IMR-90 (cell line): ENCODE measurements at regions not wholly inside any gene's neighbourhood (a gene's known extent, or its start where the extent isn't known, plus 50 kb on each side); places are given as distances from the start of the nearest gene placed in this dataset.

Source experiments
- ATAC-seq: fragments of 200-7000 bp; cut with Tn5 transposase; 2 replicates; pipeline ENCODE4 v1.9.1; 2020; ENCODE audit warnings: low read depth, mild to moderate bottlenecking, moderate library complexity
- BruUV-seq: library from RNA; stranded (reverse); fragments of 400-500 nt; replicated peaks from 2 replicates; lab custom pipeline; 2021; lab: Mats Ljungman, UMichigan
- CTCF ChIA-PET: fragments of 300-600 bp; formaldehyde crosslinking; extraction: SDS; loops from one replicate; lab custom pipeline; 2021; ENCODE audit warnings: antibody characterized with exemption; lab: Yijun Ruan, JAX
- POLR2A ChIA-PET: fragments of 300-600 bp; sonication (Branson Sonifier 250); formaldehyde crosslinking; loops from one replicate; lab custom pipeline; 2022; ENCODE audit warnings: antibody characterized with exemption; ENCODE audit not compliant: unreplicated experiment; lab: Charles Lee
- DNase-seq: peaks from one replicate; pipeline ENCODE4 v3.0.0; 2013
- H2AFZ ChIP-seq: replicated peaks from 2 replicates; pipeline ENCODE3; 2013; ENCODE audit warnings: low read length, mild to moderate bottlenecking; ENCODE audit not compliant: poor library complexity
- H2AK5ac ChIP-seq: 2 replicates; pipeline ENCODE4 v1.6.1; 2013; ENCODE audit warnings: low read depth, low read length, inconsistent platforms
- H2AK9ac ChIP-seq: replicated peaks from 2 replicates; pipeline ENCODE3; 2013; ENCODE audit warnings: mild to moderate bottlenecking, low read depth, low read length, moderate library complexity; ENCODE audit not compliant: poor library complexity
- H2BK120ac ChIP-seq: 2 replicates; pipeline ENCODE4 v1.6.1; 2013; ENCODE audit warnings: low read depth, low read length, inconsistent platforms
- H2BK15ac ChIP-seq: 3 replicates; pipeline ENCODE4 v1.6.1; 2013; ENCODE audit warnings: low read depth, low read length, inconsistent platforms
- H2BK20ac ChIP-seq: 2 replicates; pipeline ENCODE4 v1.6.1; 2013; ENCODE audit warnings: low read depth, mild to moderate bottlenecking, inconsistent platforms, low read length, moderate library complexity
- H2BK5ac ChIP-seq: 2 replicates; pipeline ENCODE4 v1.6.1; 2013; ENCODE audit warnings: mild to moderate bottlenecking, low read depth, low read length, inconsistent platforms; ENCODE audit not compliant: poor library complexity, severe bottlenecking
- H3K14ac ChIP-seq: replicated peaks from 2 replicates; pipeline ENCODE4 v1.6.1; 2013; ENCODE audit warnings: low read depth, low read length, inconsistent platforms
- H3K18ac ChIP-seq: 2 replicates; pipeline ENCODE4 v1.6.1; 2013; ENCODE audit warnings: low read depth, low read length, control low read depth
- H3K23ac ChIP-seq: 2 replicates; pipeline ENCODE4 v1.6.1; 2013; ENCODE audit warnings: low read depth, low read length, inconsistent platforms
- H3K27ac ChIP-seq: 2 replicates; pipeline ENCODE4 v1.5.1; 2013; ENCODE audit warnings: mild to moderate bottlenecking, control low read depth, low read length; ENCODE audit not compliant: insufficient read depth
- H3K27me3 ChIP-seq: 2 replicates; pipeline ENCODE4 v1.6.1; 2013; ENCODE audit warnings: low read length; ENCODE audit not compliant: control insufficient read depth, insufficient read depth
- H3K36me3 ChIP-seq: 2 replicates; pipeline ENCODE4 v1.6.1; 2013; ENCODE audit warnings: low read length, mixed read lengths; ENCODE audit not compliant: control insufficient read depth, insufficient read depth
- H3K4ac ChIP-seq: 2 replicates; pipeline ENCODE4 v1.6.1; 2013; ENCODE audit warnings: low read depth, low read length, inconsistent platforms
- H3K4me1 ChIP-seq: 2 replicates; pipeline ENCODE4 v1.6.1; 2013; ENCODE audit warnings: low read length, mixed read lengths; ENCODE audit not compliant: control insufficient read depth, insufficient read depth
- H3K4me2 ChIP-seq: 2 replicates; pipeline ENCODE4 v1.6.1; 2013; ENCODE audit warnings: low read depth, mild to moderate bottlenecking, control low read depth, low read length, moderate library complexity
- H3K4me3 ChIP-seq: 2 replicates; pipeline ENCODE4 v1.5.1; 2013; ENCODE audit warnings: low read depth, mild to moderate bottlenecking, control low read depth, low read length, moderate library complexity; ENCODE audit not compliant: insufficient read depth
- H3K56ac ChIP-seq: 2 replicates; pipeline ENCODE4 v1.6.1; 2013; ENCODE audit warnings: low read length, inconsistent platforms; ENCODE audit not compliant: insufficient read depth; ENCODE audit errors: extremely low read depth
- H3K79me1 ChIP-seq, 2 experiments: 2 replicates each; pipeline ENCODE4 v1.6.1; 2013; ENCODE audit warnings: low read length in 2 of 2, inconsistent platforms in 1 of 2, low read depth in 1 of 2
- H3K9ac ChIP-seq: 2 replicates; pipeline ENCODE4 v1.6.1; 2013; ENCODE audit warnings: low read depth, low read length, control low read depth
- H3K9me1 ChIP-seq: 2 replicates; pipeline ENCODE4 v1.6.1; 2013; ENCODE audit warnings: low read length, inconsistent platforms; ENCODE audit not compliant: insufficient read depth
- H3K9me3 ChIP-seq: 2 replicates; pipeline ENCODE4 v1.6.1; 2013; ENCODE audit warnings: low read length; ENCODE audit not compliant: control insufficient read depth, insufficient read depth
- H4K20me1 ChIP-seq: 2 replicates; pipeline ENCODE4 v1.6.1; 2013; ENCODE audit warnings: low read length, inconsistent platforms; ENCODE audit not compliant: insufficient read depth
- H4K5ac ChIP-seq: 2 replicates; pipeline ENCODE4 v1.6.1; 2013; ENCODE audit warnings: mild to moderate bottlenecking, low read depth, low read length, control low read depth
- H4K8ac ChIP-seq, 2 experiments: 2 replicates each; pipeline ENCODE4 v1.6.1; 2013; ENCODE audit warnings: low read depth in 2 of 2, low read length in 2 of 2, control low read depth in 1 of 2, inconsistent platforms in 1 of 2
- H4K91ac ChIP-seq: 2 replicates; pipeline ENCODE4 v1.6.1; 2013; ENCODE audit warnings: low read depth, low read length, inconsistent platforms; ENCODE audit not compliant: insufficient read depth
- BHLHE40 ChIP-seq: fragments of 150-350 bp; IDR thresholded peaks from 2 replicates; pipeline ENCODE4 v1.6.1; 2016; ENCODE audit warnings: mild to moderate bottlenecking, low read depth, low read length
- POLR2A ChIP-seq: IDR thresholded peaks from 2 replicates; pipeline ENCODE4 v1.6.1; 2012; ENCODE audit warnings: mild to moderate bottlenecking, low read depth, low read length
- RFX5 ChIP-seq: IDR thresholded peaks from 2 replicates; pipeline ENCODE4 v1.8.0; 2012; ENCODE audit warnings: low read depth, mild to moderate bottlenecking, low read length, moderate library complexity
- WGBS, 2 experiments: methylation state at CpG; one replicate each; pipeline versions ENCODE4 v1.1.5 to v1.1.7; 2013; ENCODE audit warnings: missing lambda C conversion rate in 2 of 2; ENCODE audit not compliant: insufficient read length in 1 of 2; ENCODE audit errors: extremely low coverage in 2 of 2; 5-methylcytosine and 5-hydroxymethylcytosine counted together
- dilution Hi-C: fragments of 300-500 bp; cut with HindIII; formaldehyde crosslinking; loops from one replicate; pipeline ENCODE4 v1.14.3; 2018; ENCODE audit warnings: low sequenced_read_pairs; ENCODE audit not compliant: unreplicated experiment
- in situ Hi-C: fragments of 300-500 bp; cut with MboI; formaldehyde crosslinking; loops from 3 replicates; pipeline ENCODE4 v1.14.3; 2019; ENCODE audit warnings: low sequenced_read_pairs, inconsistent platforms, mixed read lengths
- intact Hi-C: fragments of 100-400 bp; cut with micrococcal nuclease; formaldehyde crosslinking; loops from 2 replicates; pipeline ENCODE4 v1.10.0; 2022
- TF ChIP-seq, protein P1 (sequence below): fragments of 150-350 bp; IDR thresholded peaks from 2 replicates; pipeline ENCODE4 v1.6.1; 2016; ENCODE audit warnings: low read depth, mild to moderate bottlenecking, low read length, moderate library complexity, borderline replicate concordance

DNA sequence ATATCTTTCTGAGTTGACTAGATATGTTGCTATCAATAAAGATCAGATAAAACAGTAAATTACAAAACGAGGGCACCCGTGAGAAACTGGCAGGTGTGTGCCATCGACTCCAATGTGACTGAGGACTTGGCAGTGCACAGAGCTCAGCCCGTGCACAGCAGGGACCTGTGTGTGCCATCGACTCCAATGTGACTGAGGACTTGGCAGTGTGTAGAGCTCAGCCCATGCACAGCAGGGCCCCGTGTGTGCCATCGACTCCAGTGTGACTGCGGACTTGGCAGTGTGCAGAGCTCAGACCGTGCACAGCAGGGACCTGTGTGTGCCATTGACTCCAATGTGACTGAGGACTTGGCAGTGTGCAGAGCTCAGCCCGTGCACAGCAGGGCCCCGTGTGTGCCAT lies 347.2 kb upstream of the B3GAT1 start:
- intact Hi-C loops (no loop called here), in situ Hi-C loops (no loop called here), dilution Hi-C loops (no loop called here)
- no peaks in the 10 kb centered on the region for H3K27me3 ChIP-seq
- H3K56ac ChIP-seq, result no peak overlapping the region
- POLR2A ChIA-PET, result no interaction called here
- no peak overlapping the region for H4K8ac ChIP-seq
- CTCF ChIA-PET, result no interaction called here
- H4K91ac ChIP-seq, result no peak overlapping the region
- H2AK9ac ChIP-seq, result no peak overlapping the region
- no peak overlapping the region for H3K18ac ChIP-seq
- no peaks in the 10 kb centered on the region for H4K20me1 ChIP-seq
- H3K36me3 ChIP-seq, result no peaks in the 10 kb centered on the region
- no peak overlapping the region for H2BK5ac ChIP-seq
- no peaks in the 10 kb centered on the region for H3K9me1 ChIP-seq
- TF ChIP-seq RFX5 (no peak), BHLHE40 (no peak), POLR2A (no peak)
- TF ChIP-seq, protein P1, sequence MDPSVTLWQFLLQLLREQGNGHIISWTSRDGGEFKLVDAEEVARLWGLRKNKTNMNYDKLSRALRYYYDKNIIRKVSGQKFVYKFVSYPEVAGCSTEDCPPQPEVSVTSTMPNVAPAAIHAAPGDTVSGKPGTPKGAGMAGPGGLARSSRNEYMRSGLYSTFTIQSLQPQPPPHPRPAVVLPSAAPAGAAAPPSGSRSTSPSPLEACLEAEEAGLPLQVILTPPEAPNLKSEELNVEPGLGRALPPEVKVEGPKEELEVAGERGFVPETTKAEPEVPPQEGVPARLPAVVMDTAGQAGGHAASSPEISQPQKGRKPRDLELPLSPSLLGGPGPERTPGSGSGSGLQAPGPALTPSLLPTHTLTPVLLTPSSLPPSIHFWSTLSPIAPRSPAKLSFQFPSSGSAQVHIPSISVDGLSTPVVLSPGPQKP, result no peak
- H2AK5ac ChIP-seq, result no peak overlapping the region
- no peak overlapping the region for H3K9ac ChIP-seq
- no peaks in the 10 kb centered on the region for H3K4me1 ChIP-seq
- no peak overlapping the region for H3K27ac ChIP-seq
- H2AFZ ChIP-seq, result no peak overlapping the region
- H3K4me3 ChIP-seq, result no peak overlapping the region
- BruUV-seq, result no TSS peak
- no peaks in the 10 kb centered on the region for H3K79me1 ChIP-seq
- DNase-seq, result no peak
- H3K9me3 ChIP-seq, result peaks cover 46% of the 10 kb centered on the region
- H2BK120ac ChIP-seq, result no peak overlapping the region
- no peak overlapping the region for H4K5ac ChIP-seq
- no peak for ATAC-seq
- no peak overlapping the region for H2BK20ac ChIP-seq
- H2BK15ac ChIP-seq, result no peak overlapping the region
- no peak overlapping the region for H3K4ac ChIP-seq
- no peak overlapping the region for H3K14ac ChIP-seq
- WGBS, 2 experiments, result 56% methylated on average over 4 of the region's 11 CpGs; no CpG with 5 or more reads in 1 of the 2 experiments
- no peak overlapping the region for H3K4me2 ChIP-seq
- no peak overlapping the region for H3K23ac ChIP-seq
